HG02759 (cell line): ENCODE measurements at regions not wholly inside any gene's neighbourhood (a gene's known extent, or its start where the extent isn't known, plus 50 kb on each side); places are given as distances from the start of the nearest gene placed in this dataset.
"Not testable (repeated sequence)": the region's sequence is repeated elsewhere in the genome, so short reads cannot be mapped to it uniquely, and the experiment has no call there.

Experiments
- ATAC-seq: cut with Tn5 transposase; IDR thresholded peaks from one replicate; pipeline ENCODE4 v1.9.1; 2021; ENCODE audit warnings: mild to moderate bottlenecking, moderate library complexity; ENCODE audit not compliant: unreplicated experiment

DNA sequence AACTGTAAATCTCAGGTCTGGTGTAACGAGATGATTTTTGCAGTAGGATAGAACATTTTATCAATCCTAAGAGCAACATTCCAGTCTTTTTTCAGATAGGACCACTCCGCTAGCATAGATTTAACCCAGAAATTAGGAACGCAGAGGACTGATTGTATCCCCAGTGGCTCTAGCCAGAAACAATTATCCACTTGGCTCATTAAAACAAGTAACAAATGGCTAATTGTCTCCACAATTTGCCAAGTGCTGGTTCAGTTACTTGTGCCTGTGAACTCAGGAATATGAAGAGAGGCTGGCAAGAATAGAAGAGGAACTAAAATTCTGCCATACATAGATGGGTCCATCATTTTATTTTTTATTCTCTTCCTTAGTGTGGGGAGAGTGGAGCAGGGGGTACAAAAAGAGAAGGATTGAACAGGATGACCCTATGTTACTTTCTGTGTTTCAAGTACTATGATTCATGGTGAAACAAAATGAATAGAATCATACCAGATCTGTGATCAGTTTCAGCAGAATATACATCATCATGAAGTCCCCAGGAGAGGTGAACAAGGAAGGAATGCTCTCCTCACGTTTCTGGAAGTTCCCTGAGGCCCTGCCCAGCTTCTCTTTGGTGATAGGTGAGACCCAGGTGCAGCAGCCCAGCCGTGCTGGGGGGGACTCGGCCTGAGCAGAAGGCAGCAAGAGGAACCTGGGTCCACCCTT, 121.6 kb downstream of the ARL4C start:
- ATAC-seq = no peak

- no peak for ATAC-seq
Measured at GRCh38 chr2:234374736-234375135, 122.1 kb downstream of the ARL4C start.

DNA sequence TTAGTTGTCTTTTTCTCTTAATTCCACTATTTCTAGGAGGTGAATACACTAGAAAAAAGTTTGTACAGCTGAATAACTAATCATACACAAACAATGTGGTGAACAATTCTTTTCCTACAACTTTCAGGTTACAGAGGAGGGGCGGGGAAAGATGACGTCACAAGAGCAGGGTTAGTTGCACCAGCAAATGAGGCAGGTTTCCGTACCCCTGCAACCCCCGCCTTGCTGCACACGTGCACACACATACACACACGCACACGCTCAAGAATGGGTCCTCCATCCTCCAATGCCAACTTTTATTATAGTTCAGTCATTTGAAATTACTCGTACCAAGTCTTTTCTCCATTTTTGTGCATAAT, 122.8 kb downstream of the ARL4C start:
- no peak for ATAC-seq

DNA sequence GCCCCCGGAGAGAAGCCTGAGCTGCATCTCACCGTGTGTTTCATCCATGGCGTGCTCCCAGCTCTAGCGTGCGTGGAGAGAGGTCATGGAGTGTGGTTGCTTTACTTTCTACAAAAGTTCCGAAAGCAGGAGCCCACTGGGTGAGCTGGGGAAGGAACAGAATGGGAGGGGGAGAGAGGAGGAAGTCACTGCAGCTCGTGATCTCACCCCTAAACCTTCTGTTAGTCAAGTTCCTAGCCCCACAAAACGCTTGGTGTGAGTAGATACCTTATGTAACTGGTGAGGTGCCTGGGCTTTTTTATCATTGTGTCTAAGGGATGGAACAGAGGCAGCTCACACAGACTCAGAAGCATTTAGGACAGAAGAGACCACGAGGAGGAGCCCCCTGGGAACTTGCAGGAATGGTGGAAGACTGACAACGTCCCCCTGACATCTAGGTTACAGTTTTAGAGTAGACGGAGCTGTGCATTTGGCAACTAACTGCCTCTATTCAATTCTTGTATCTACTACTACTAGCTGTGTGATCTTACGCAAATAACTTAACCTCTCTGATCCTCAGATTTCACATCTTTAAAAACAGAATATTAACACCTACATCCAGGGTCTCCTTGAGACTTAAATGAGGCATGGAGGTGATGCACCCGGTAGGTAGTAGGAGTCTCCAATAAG, 123.3 kb downstream of the ARL4C start:
- no peak for ATAC-seq

- ATAC-seq = no peak
Measured at GRCh38 chr2:234373060-234373459, 123.8 kb downstream of the ARL4C start.

GRCh38 chr2:234372506-234372905, 124.4 kb downstream of the ARL4C start:
- ATAC-seq = no peak

GRCh38 chr2:234368861-234369261, 128.0 kb downstream of the ARL4C start:
- no peak for ATAC-seq

- no peak for ATAC-seq
Measured at GRCh38 chr2:234366891-234367290, 130.0 kb downstream of the ARL4C start.

DNA sequence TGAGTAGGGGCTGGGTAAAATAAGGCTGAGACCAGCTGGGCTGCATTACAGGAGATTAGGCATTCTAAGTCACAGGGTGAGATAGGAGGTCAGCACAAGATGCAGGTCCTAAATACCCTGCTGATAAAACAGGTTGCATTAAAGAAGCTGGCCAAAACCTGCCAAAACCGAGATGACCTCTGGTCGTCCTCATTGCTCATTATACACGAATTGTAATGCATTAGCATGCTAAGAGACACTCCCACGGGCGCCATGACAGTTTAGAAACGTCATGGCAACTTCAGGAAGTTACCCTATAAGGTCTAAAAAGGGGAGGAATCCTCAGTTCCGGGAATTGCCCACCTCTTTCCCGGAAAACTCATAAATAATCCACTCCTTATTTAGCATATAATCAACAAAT, 132.2 kb downstream of the ARL4C start:
- no peak for ATAC-seq

DNA sequence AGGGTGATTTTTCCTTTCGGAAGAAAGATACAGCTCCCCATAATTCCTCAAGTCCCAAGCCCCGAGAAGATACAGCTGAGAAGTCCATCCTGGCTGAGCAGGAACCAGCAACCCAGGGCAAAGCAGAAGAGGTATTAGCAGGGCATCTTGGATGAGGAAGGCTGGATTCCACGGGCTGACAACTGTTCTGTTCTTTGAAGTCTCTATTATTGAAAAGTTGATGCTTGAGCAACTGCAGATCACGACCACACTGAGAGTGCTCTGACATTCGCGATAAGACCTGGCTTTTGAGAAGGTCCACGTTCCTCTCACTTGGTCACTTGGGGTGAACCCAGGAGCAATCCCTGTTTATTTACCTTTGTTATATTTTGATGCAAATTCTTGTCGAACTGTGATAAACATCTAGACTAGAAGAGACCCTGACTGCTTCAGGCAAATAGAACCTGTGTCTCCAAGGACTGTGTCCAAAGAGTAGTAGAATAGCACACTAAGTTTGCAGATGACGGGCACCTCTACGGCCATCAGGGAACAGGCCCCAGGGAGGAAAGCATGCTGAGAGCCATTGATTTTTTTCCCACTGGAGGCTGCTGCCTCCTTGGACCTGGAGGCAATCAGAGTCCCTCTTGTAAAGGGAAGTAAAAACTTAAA, 133.1 kb downstream of the ARL4C start:
- no peak for ATAC-seq

DNA sequence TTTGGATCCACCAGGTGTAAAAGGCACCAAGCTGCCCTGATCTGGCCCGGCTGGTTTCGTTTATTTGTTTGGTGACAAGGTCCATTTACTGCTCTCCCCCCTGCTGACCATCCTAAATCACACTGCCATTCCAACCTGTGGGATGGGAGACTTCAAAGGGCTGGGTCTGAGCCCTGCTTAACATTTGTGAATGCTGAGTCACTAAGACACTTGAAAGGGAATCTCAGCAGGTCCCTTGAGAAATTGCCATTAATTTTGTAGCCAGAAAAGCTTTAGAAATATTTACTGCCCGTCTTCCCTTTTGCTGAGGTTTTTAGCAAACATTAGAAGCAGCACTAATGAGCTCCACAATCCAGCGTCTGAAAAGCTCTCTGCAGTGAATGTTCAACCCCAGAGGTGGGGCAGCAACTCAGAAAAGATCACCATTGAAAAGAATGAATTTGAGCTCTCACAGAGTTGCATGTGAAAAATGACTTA, 133.8 kb downstream of the ARL4C start:
- no peak for ATAC-seq

GRCh38 chr2:234360313-234360975, 136.4 kb downstream of the ARL4C start:
- ATAC-seq = not testable (repeated sequence)

DNA sequence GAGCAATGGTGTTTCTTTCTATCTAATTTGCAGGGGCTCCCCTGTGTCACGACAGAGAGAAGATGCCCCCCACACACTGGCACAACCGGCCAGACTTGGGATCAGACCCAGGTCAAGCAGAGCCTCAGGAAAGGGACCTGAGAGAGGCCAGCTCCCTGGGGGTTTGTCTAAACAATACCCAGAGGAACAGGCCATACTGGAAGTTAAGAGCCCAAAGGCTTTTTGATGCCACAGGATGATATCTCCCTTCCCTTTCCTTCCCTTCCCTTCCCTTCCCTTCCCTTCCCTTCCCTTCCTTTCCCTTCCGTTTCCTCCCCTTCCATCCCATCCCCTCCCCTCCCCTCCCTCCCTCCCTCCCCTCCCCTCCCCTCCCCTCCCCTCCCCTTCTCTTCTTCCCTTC, 139.2 kb downstream of the ARL4C start:
- ATAC-seq = no peak

DNA sequence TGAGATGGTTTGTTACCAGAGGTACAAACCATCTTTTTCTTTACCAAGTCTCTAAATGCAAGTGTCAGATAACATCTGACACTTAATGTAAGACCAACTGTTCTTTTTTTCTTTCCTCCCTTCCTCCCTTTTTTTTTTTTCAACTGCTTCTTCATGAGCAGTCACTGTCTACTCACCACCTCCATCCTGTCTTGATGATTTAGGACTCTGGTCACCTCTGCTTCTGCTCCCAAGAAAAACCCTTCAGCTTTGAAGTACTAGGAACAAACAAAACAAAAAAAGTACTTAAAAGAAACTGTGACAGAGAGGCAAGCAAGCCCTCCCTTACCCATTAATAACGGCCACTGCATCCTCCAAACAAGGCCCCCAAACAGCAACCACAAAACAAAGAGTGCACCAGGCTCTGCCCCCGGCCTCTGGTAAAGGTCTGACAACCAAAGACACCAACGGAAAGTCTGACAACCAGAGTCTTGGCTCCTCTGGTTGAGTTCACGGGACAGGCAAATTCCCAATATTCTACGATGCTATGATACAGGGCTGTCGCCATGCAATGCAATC, 141.0 kb downstream of the ARL4C start:
- ATAC-seq = no peak

DNA sequence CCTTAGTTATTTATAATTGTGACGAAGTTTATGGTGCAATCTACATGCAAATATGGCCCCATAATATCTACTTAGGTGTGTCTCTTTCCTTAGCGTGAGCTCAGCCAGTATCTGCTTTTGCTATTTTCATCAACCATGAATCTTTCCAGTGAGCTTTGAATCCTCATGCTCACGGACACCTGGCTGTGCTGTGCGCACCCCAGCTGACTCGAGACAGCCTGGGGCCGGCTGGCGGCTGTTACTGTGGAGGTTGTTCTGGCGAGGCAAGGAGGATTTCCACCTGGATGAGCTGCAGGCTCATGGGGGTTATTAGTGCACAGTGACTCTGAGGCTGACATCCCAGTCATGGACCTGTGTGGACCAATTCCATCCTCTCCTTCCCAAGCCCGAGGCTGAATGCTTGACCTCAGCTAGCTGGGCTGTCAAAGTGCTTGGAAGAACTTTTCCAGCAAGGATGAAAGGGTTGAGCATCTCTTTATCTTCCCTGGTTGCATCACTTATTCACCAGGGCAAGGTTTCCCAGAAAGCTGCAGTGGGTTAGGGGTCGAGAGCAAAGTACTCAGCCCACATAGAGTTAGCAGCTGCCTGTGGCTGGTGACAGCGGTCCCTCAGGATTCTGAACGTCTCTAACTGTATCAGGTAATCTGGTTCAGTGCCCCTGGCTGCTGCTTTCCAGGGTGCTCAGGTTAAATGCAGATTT, 141.7 kb downstream of the ARL4C start:
- no peak for ATAC-seq

- ATAC-seq = no peak
Measured at GRCh38 chr2:234352270-234352669, 144.6 kb downstream of the ARL4C start.

- not testable (repeated sequence) for ATAC-seq
Measured at GRCh38 chr2:234351866-234352265, 145.0 kb downstream of the ARL4C start.

DNA sequence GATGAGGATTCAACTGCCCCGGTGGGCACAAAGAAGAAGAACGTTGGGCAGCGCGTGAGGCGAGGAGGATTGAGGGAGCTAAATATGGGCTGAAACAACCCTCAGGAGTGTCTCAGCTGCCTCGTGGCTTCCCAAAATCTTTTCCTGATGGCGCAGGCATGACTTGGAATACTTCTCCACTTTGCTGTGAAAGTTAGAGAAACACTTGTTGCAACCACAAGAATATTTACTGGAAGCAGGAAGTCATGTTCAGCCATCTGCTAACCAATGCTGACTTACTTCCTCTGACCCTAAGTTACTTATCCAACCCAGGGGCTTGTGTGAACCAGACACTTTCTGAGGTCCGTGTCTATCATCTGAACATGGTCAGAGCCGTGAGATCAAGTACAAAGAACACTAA, 148.8 kb downstream of the ARL4C start:
- no peak for ATAC-seq

DNA sequence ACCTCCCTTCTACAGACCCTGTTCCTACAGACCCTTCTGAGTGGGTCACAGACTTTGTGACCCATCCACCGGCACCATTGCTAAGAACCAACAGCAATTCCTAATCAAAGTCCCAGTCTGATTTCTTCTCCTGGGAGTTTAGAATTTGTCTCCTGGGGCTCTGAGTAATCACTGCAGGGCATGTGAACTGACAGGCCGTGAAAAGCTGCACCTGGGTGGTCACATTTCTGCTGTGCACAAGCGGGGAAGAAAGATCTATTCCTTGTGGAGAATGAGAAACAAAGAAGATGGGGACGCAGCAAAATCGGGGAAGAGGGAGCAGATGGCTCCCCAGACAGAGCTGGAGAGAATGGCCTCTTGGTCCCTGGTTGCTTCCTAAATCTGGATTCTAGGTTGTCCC, 151.0 kb downstream of the ARL4C start:
- no peak for ATAC-seq

GRCh38 chr2:234344012-234344411, 152.9 kb downstream of the ARL4C start:
- no peak for ATAC-seq

- no peak for ATAC-seq
Measured at GRCh38 chr2:234343372-234343771, 153.5 kb downstream of the ARL4C start.
